Natural killer cell (primary cell): ENCODE measurements at regions not wholly inside any gene's neighbourhood (a gene's known extent, or its start where the extent isn't known, plus 50 kb on each side); places are given as distances from the start of the nearest gene placed in this dataset.

ENCODE experiments used
- ATAC-seq, 3 donors: fragments of 150-1000 bp in 2 of 3; fragments of 200-7000 bp in 1 of 3; cut with Tn5 transposase; 1 replicate in 1 of 3; 2 replicates in 2 of 3; pipeline ENCODE4 v1.10.0; 2021; ENCODE audit warnings: mild to moderate bottlenecking in 2 of 3, moderate library complexity in 2 of 3
- DNase-seq, 2 donors: peaks; one replicate each; pipeline versions ENCODE4 v3.0.0 to v3.0.0-alpha.2; 2013 to 2021; ENCODE audit warnings: mixed read lengths in 1 of 2
- H3K27ac ChIP-seq: one replicate; pipeline ENCODE4 v1.5.1; 2013; ENCODE audit warnings: mild to moderate bottlenecking, low read length
- H3K27me3 ChIP-seq: one replicate; pipeline ENCODE4 v1.6.1; 2013; ENCODE audit warnings: low read length; ENCODE audit not compliant: control insufficient read depth, insufficient read depth
- H3K36me3 ChIP-seq: one replicate; pipeline ENCODE4 v1.6.1; 2013; ENCODE audit warnings: low read length; ENCODE audit not compliant: control insufficient read depth, insufficient read depth
- H3K4me1 ChIP-seq: one replicate; pipeline ENCODE4 v1.6.1; 2013; ENCODE audit warnings: low read length; ENCODE audit not compliant: control insufficient read depth, insufficient read depth
- H3K4me3 ChIP-seq: one replicate; pipeline ENCODE4 v1.5.1; 2013; ENCODE audit warnings: low read length
- H3K9me3 ChIP-seq: one replicate; pipeline ENCODE4 v1.6.1; 2013; ENCODE audit warnings: low read length; ENCODE audit not compliant: control insufficient read depth, insufficient read depth
- H3K27ac Mint-ChIP-seq, 2 donors: one replicate each; pipeline ENCODE4 v1.8.0; 2022; ENCODE audit warnings: mild to moderate bottlenecking in 2 of 2, mixed read lengths in 2 of 2, moderate library complexity in 1 of 2
- H3K27me3 Mint-ChIP-seq, 2 donors: one replicate each; pipeline ENCODE4 v1.8.0; 2022; ENCODE audit warnings: low read depth in 2 of 2, mixed read lengths in 2 of 2
- H3K36me3 Mint-ChIP-seq: one replicate; pipeline ENCODE4 v1.8.0; 2022; ENCODE audit warnings: mixed read lengths
- H3K4me1 Mint-ChIP-seq, 2 donors: one replicate each; pipeline ENCODE4 v1.8.0; 2022; ENCODE audit warnings: mixed read lengths in 2 of 2
- H3K4me3 Mint-ChIP-seq: one replicate; pipeline ENCODE4 v1.8.0; 2022; ENCODE audit warnings: mild to moderate bottlenecking, moderate library complexity, mixed read lengths
- H3K9me3 Mint-ChIP-seq, 2 donors: one replicate each; pipeline ENCODE4 v1.8.0; 2022; ENCODE audit warnings: mixed read lengths in 2 of 2
- CTCF ChIP-seq: fragments of 200-600 bp; IDR thresholded peaks from one replicate; pipeline ENCODE4 v1.8.0; 2022; ENCODE audit warnings: antibody characterized with exemption
- WGBS: methylation state at CpG from one replicate; pipeline ENCODE4 v1.1.7; 2013; ENCODE audit warnings: missing lambda C conversion rate; ENCODE audit not compliant: insufficient coverage; 5-methylcytosine and 5-hydroxymethylcytosine counted together
- intact Hi-C: fragments of 100-400 bp; cut with micrococcal nuclease; formaldehyde crosslinking; loops from one replicate; pipeline ENCODE4 v1.14.2; 2022

- no peaks in the 10 kb centered on the region for H3K27me3 Mint-ChIP-seq
- H3K27ac ChIP-seq = no peak overlapping the region
- H3K9me3 Mint-ChIP-seq = peaks cover 0 to 2% of the 10 kb centered on the region in 2 donors
- no peak for DNase-seq
- ATAC-seq = no peak
- H3K4me3 ChIP-seq = no peak overlapping the region
- H3K36me3 Mint-ChIP-seq = no peaks in the 10 kb centered on the region
- TF ChIP-seq CTCF = no peak
- no peaks in the 10 kb centered on the region for H3K27me3 ChIP-seq
- H3K36me3 ChIP-seq = no peaks in the 10 kb centered on the region
- H3K27ac Mint-ChIP-seq = no peak overlapping the region
- H3K4me3 Mint-ChIP-seq = no peak overlapping the region
- H3K4me1 ChIP-seq = no peaks in the 10 kb centered on the region
- WGBS = 68% methylated on average over 6 of the region's 6 CpGs
- no peaks in the 10 kb centered on the region for H3K4me1 Mint-ChIP-seq
- intact Hi-C loops = no loop called here
- H3K9me3 ChIP-seq = no peaks in the 10 kb centered on the region
Observed at GRCh38 chr15:47932951-47933641, 187.7 kb upstream of the SLC24A5 start.

- H3K9me3 ChIP-seq = no peaks in the 10 kb centered on the region
- ATAC-seq = no peak
- 90% methylated on average over 3 of the region's 3 CpGs for WGBS
Observed at GRCh38 chr15:47933865-47934264, 186.9 kb upstream of the SLC24A5 start.

DNA sequence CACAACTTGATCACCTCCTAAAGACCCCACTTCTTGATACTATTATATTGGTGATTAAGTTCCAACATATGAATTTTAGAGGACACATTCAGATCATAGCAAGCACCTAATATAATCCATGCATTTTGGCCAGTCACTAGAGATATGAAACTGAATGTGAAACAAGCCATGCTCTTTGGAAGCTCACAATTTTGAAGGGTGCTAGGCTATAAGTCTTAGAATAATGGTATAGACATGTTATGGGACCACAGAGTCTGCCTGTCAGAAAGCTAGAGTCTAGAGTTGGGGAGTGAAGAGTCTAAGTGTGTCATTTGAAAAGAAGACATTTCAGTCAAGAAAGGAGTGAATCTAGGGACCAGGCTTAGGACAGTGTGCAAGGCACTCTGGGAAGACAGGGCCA is 186.4 kb upstream of the SLC24A5 start:
- Histone ChIP-seq H3K27me3 (no peaks in the 10 kb centered on the region), H3K27ac (no peak overlapping the region), H3K4me1 (no peaks in the 10 kb centered on the region), H3K36me3 (no peaks in the 10 kb centered on the region), H3K4me3 (no peak overlapping the region), H3K9me3 (no peaks in the 10 kb centered on the region)
- Mint-ChIP-seq H3K4me3 (no peak overlapping the region), H3K27me3 (no peaks in the 10 kb centered on the region), H3K36me3 (no peaks in the 10 kb centered on the region), H3K9me3 (peaks cover 0 to 2% of the 10 kb centered on the region in 2 donors), H3K27ac (no peak overlapping the region), H3K4me1 (no peaks in the 10 kb centered on the region)
- no peak for ATAC-seq
- no peak for DNase-seq
- no peak for TF ChIP-seq CTCF
- intact Hi-C loops = no loop called here

More at GRCh38 chr15:47933865-47934264, 186.9 kb upstream of the SLC24A5 start:
- Mint-ChIP-seq H3K27ac (no peak overlapping the region), H3K36me3 (no peaks in the 10 kb centered on the region), H3K4me1 (no peaks in the 10 kb centered on the region), H3K4me3 (no peak overlapping the region), H3K9me3 (peaks cover 0 to 2% of the 10 kb centered on the region in 2 donors), H3K27me3 (no peaks in the 10 kb centered on the region)
- no peaks in the 10 kb centered on the region for H3K4me1 ChIP-seq
- H3K4me3 ChIP-seq = no peak overlapping the region
- no peaks in the 10 kb centered on the region for H3K36me3 ChIP-seq
- no peak overlapping the region for H3K27ac ChIP-seq
- no peak for TF ChIP-seq CTCF
- no peaks in the 10 kb centered on the region for H3K27me3 ChIP-seq
- intact Hi-C loops = no loop called here
- DNase-seq = no peak

DNA sequence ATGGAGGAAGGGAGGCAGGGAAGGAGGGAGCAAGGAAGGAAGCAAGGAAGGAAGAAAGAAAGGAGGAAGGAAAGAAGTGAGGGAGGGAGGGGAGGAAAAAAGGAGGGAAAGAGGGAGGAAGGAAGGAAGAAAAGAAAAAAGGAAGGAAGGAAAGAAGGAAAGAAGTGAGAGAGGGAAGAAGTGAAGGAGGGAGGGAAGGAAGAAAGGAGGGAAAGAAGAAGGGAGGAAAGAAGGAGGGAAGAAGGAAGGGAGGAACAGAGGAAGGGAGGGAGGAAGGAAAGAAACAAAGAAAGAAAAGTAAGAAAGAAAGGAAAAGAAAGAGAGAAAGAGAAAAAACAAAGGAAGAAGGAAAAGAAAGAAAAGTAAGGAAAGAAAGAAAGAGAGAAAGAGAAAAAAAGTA is 183.0 kb upstream of the SLC24A5 start:
- no peak overlapping the region for H3K27ac ChIP-seq
- ATAC-seq (no peak), DNase-seq (no peak)
- H3K4me3 ChIP-seq = no peak overlapping the region
- Mint-ChIP-seq H3K4me1 (no peaks in the 10 kb centered on the region), H3K27me3 (no peaks in the 10 kb centered on the region), H3K4me3 (no peak overlapping the region), H3K9me3 (peaks cover 2% of the 10 kb centered on the region in 2 donors), H3K36me3 (no peaks in the 10 kb centered on the region), H3K27ac (no peak overlapping the region)
- no peaks in the 10 kb centered on the region for H3K27me3 ChIP-seq
- H3K4me1 ChIP-seq = no peaks in the 10 kb centered on the region
- intact Hi-C loops = no loop called here
- TF ChIP-seq CTCF = no peak
- no peaks in the 10 kb centered on the region for H3K9me3 ChIP-seq
- H3K36me3 ChIP-seq = no peaks in the 10 kb centered on the region
